Aorta (tissue), 5 donors: ENCODE measurements at regions not wholly inside any gene's neighbourhood (a gene's known extent, or its start where the extent isn't known, plus 50 kb on each side); places are given as distances from the start of the nearest gene placed in this dataset.

Experiments
- ATAC-seq: fragments of 200-7000 bp; cut with Tn5 transposase; one replicate; pipeline ENCODE4 v1.9.1; 2022; ENCODE audit warnings: moderate library complexity; ENCODE audit not compliant: low FRiP score
- DNase-seq, 2 donors: peaks; one replicate each; pipeline ENCODE4 v3.0.0-alpha.2; 2020
- H3K27ac ChIP-seq, 2 donors: one replicate each; pipeline ENCODE4 v1.5.1; 2013; ENCODE audit warnings: low read length in 2 of 2, mild to moderate bottlenecking in 2 of 2, moderate library complexity in 2 of 2, control low read depth in 1 of 2, inconsistent platforms in 1 of 2, low read depth in 1 of 2
- H3K27me3 ChIP-seq, 2 donors: one replicate each; pipeline ENCODE4 v1.6.1; 2013; ENCODE audit warnings: control low read depth in 1 of 2, low read length in 1 of 2, mild to moderate bottlenecking in 1 of 2, moderate library complexity in 1 of 2; ENCODE audit not compliant: insufficient read depth in 2 of 2, control insufficient read depth in 1 of 2
- H3K36me3 ChIP-seq, 2 donors: one replicate each; pipeline ENCODE4 v1.6.1; 2013; ENCODE audit warnings: control low read depth in 1 of 2, low read length in 1 of 2, mild to moderate bottlenecking in 1 of 2; ENCODE audit not compliant: insufficient read depth in 2 of 2, control insufficient read depth in 1 of 2
- H3K4me1 ChIP-seq, 2 donors: one replicate each; pipeline ENCODE4 v1.6.1; 2013; ENCODE audit warnings: low read length in 2 of 2, control low read depth in 1 of 2, mild to moderate bottlenecking in 1 of 2, moderate library complexity in 1 of 2; ENCODE audit not compliant: insufficient read depth in 2 of 2, control insufficient read depth in 1 of 2
- H3K4me3 ChIP-seq, 2 donors: one replicate each; pipeline ENCODE4 v1.5.1; 2013; ENCODE audit warnings: low read length in 2 of 2, control low read depth in 1 of 2, mild to moderate bottlenecking in 1 of 2
- H3K9me3 ChIP-seq: one replicate; pipeline ENCODE4 v1.6.1; 2013; ENCODE audit warnings: mild to moderate bottlenecking, low read length; ENCODE audit not compliant: control insufficient read depth
- WGBS, 2 donors: extraction: QIAGEN DNeasy Blood & Tissue Kit; methylation state at CpG; one replicate each; pipeline ENCODE4 v1.1.7; 2013; 5-methylcytosine and 5-hydroxymethylcytosine counted together
- intact Hi-C, 2 donors: fragments of 100-400 bp; cut with DNase I; formaldehyde crosslinking; loops; one replicate each; pipeline versions ENCODE4 v1.14.2 to v1.15.0; 2022
- donor health status: healthy with polysubstance abuse.
- donor health status: Bipolar disorder and iron deficiency.
- donor health status: DM: no; HTN: no; CAD: no.
- donor health status: DM: no; HTN: no; CAD: no.
- donor health status: DM: yes; HTN: yes; CAD: no.

DNA sequence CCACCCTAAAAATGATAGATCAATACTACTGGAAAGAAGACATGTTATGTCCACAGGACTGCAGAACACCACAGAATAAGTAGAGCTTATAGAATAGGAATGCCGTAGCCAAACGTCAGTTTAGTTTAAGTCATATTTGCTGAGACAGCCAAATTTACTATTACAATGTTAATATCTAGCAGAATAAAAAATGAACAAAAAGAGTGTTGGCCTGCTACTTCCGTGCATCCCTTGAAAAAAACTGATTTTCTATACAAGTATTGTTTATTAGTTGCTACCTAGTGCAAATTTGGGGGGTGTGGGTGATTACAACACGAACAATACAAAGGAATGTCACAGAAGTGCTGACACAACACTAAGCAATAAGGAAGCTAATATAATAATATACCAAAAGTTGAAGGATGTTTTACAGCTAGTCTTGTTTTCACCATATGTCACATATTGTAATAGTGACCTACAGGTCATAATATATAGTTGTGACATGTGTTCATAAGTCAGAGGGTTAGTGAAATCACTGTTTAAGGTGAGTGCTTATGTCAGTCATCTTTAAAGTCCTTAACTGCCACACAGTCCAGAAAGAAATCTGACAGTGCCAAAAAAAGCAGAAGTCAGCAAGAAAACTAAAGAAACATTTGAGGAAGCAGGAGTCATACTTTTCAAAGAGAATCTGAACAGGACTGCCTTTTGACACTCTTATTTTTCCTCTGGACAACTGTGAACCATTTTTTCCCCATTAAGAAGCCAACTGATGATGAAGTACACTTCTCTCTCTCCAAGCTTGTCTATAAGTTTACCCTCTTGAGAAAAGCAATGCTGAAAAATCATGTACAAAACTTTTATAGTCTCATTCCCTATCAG is 376.4 kb downstream of the ZEB2 start:
- intact Hi-C loops, result no loop called here
- H3K27ac ChIP-seq, result peak overlapping the region in 1 of 2 donors; percentile 57
- ATAC-seq, result no peak

DNA sequence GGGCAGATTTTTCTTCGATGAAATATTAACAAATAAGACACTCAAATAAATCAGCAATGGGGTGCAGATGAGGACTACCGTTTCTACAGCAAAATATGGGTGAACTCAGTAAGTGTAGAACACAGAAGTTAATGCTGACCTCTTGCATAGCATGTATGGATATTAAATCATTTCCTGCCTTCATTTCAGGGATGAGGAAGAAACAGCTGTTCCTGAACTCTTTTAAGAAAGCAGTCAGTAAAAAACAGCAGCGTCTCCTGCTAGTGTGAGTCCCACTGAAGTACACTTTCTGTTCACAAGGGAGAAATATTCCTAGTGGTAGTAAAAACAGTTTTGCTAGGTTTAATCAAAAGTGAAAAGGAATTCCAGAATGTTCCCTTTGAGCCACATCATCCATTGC is 379.0 kb downstream of the ZEB2 start:
- 92 to 93% methylated on average over 3 of the region's 3 CpGs for WGBS, 2 donors
- Histone ChIP-seq H3K9me3 (no peaks in the 10 kb centered on the region), H3K27ac (no peak overlapping the region), H3K4me1 (no peaks in the 10 kb centered on the region), H3K4me3 (no peak overlapping the region), H3K36me3 (peaks cover 0 to 5% of the 10 kb centered on the region in 2 donors), H3K27me3 (no peaks in the 10 kb centered on the region)
- intact Hi-C loops, result no loop called here
- DNase-seq (no peak), ATAC-seq (no peak)

More for the DNA sequence above, 376.4 kb downstream of the ZEB2 start:
- H3K4me1 ChIP-seq, result no peaks in the 10 kb centered on the region
- DNase-seq, result no peak
- no peaks in the 10 kb centered on the region for H3K9me3 ChIP-seq
- no peaks in the 10 kb centered on the region for H3K36me3 ChIP-seq
- H3K27me3 ChIP-seq, result no peaks in the 10 kb centered on the region
- 74 to 77% methylated on average over 4 of the region's 4 CpGs for WGBS, 2 donors
- no peak overlapping the region for H3K4me3 ChIP-seq

DNA sequence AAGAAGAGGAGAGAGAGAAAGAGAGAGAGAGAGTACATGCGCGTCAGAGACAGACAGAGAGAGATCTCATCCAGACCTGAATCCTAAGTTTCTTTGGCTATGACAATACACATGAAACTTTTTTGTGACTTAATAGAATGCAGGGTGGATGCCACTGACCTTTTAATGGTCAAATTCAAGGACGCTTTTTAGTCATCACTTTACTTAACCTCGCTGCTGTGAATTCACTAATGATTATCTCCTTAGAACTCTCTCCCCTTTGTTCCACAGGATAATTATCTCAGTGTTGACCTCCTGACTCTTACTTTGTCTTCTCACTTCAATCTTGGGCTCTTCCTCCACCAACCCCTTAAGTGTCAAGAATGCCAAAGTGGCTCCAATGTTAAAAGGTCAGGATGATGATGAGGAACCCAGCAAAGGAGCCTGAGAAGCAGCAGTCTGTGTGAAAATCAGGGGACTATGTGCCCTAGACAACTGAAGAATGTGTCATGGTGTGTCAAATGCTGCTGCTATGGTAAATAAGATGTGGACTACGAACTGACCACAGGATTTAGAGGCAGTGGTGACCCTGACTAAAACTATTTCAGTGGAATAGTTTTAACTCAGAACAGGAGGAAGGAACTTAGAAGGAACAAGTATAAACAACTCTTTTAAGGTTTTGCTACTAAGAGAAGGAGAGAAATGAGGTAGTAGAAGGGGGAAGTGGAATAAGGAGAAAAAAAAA is 382.1 kb downstream of the ZEB2 start:
- no peaks in the 10 kb centered on the region for H3K9me3 ChIP-seq
- intact Hi-C loops, result no loop called here
- peaks cover 2 to 5% of the 10 kb centered on the region in 2 donors for H3K36me3 ChIP-seq
- no peaks in the 10 kb centered on the region for H3K27me3 ChIP-seq
- no peaks in the 10 kb centered on the region for H3K4me1 ChIP-seq
- no peak overlapping the region for H3K4me3 ChIP-seq
- ATAC-seq, result no peak
- DNase-seq, result no peak
- WGBS, 2 donors, result 97 to 98% methylated on average over 5 of the region's 5 CpGs
- no peak overlapping the region for H3K27ac ChIP-seq

DNA sequence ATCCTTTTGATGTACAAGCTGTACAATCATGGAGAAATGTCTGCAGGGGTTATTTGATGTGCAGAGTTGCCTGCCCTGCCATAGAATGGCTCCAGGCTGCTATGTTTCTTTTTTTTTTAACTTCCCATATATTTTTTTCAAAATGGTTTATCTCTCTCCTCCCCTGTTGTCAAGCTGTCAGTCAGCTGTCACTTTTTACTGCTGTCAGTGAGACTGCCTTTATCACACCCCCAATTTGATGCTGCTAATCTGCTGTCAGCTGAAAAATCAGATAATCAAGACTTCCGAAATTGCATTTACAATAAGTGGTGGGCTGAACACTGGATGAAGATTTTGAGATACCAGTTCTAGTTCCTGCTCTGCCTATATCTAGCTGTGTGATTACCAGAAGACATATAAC is 382.6 kb downstream of the ZEB2 start:
- intact Hi-C loops, result no loop called here
- H3K27ac ChIP-seq, result no peak overlapping the region
- H3K36me3 ChIP-seq, result peaks cover 2 to 5% of the 10 kb centered on the region in 2 donors
- DNase-seq (no peak), ATAC-seq (no peak)
- no peaks in the 10 kb centered on the region for H3K9me3 ChIP-seq
- 96 to 97% methylated on average over 1 of the region's 1 CpG for WGBS, 2 donors
- no peak overlapping the region for H3K4me3 ChIP-seq
- H3K4me1 ChIP-seq, result no peaks in the 10 kb centered on the region
- H3K27me3 ChIP-seq, result no peaks in the 10 kb centered on the region

DNA sequence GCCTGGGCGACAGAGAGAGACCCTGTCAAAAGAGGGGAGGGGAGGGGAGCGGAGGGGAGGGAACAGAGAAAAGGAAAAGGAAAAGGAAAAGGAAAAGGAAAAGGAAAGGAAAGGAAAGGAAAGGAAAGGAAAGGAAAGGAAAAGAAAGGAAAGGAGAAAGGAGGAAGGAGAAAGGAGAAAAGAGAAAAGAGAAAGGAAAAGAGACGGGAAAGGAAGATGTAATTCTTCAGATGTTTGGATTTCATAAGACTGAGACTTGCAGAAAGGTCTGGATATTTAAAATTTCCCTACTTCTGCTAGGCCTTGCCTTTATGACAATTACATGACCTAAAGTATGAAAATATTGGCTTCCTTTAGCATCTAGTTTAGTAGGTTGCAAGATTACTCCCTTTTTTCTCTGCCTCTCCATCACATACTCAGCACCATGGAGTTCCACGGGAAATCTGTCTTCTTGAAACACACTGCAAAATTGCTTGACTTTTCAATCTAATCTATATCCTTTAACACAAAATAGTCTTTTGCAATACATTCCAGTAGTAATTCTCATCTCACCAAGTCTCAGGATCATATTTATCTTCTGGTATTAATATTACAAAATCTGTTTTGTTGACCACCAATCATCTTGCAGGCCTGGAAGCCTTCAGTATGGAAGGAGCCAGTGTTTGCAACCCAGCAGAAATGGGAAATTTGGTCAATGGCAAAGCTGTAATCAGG is 383.5 kb downstream of the ZEB2 start:
- ATAC-seq (no peak), DNase-seq (no peak)
- peaks cover 2 to 5% of the 10 kb centered on the region in 2 donors for H3K36me3 ChIP-seq
- no peak overlapping the region for H3K4me3 ChIP-seq
- H3K9me3 ChIP-seq, result no peaks in the 10 kb centered on the region
- intact Hi-C loops, result no loop called here
- H3K4me1 ChIP-seq, result no peaks in the 10 kb centered on the region
- no peak overlapping the region for H3K27ac ChIP-seq
- H3K27me3 ChIP-seq, result no peaks in the 10 kb centered on the region
- 96 to 97% methylated on average over 4 of the region's 4 CpGs for WGBS, 2 donors

DNA sequence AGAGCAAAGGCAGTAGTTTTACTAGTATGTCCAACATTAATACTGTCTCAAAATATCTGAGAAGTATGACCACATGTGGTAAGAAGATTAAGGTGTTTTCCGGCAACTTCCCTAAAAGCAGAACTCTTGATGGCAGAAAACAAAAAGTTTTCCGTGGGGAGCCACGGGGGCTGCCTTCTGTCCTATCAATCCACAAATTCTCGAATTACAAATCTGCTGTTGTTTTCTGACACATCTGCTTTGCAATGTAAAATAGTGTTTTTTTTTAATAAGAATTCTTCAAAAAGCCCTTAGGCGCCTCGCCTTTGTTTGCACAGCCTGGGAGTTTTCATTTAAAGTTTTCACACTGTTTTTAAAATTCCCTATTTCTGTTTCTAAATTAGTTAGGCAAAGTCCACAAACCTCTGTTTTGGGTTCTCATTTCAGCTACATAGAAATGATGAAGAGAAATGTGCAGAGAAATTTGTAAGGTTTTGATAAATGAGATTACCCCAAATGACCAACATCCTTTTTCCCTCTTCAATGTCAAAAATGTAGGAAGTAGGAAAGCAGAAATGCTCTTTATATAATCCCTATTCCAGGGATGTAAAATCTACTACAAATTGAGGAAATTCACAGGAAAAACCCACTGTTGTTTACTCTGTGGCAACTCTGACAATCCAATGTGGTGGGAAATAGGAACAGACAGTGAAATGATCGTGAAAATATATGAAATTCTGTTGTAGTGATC is 385.8 kb downstream of the ZEB2 start:
- DNase-seq (no peak), ATAC-seq (no peak)
- Histone ChIP-seq H3K9me3 (no peaks in the 10 kb centered on the region), H3K36me3 (peaks cover 2 to 5% of the 10 kb centered on the region in 2 donors), H3K4me3 (no peak overlapping the region), H3K27me3 (no peaks in the 10 kb centered on the region), H3K4me1 (no peaks in the 10 kb centered on the region), H3K27ac (no peak overlapping the region)
- 70 to 73% methylated on average over 7 of the region's 7 CpGs for WGBS, 2 donors
- intact Hi-C loops, result no loop called here

DNA sequence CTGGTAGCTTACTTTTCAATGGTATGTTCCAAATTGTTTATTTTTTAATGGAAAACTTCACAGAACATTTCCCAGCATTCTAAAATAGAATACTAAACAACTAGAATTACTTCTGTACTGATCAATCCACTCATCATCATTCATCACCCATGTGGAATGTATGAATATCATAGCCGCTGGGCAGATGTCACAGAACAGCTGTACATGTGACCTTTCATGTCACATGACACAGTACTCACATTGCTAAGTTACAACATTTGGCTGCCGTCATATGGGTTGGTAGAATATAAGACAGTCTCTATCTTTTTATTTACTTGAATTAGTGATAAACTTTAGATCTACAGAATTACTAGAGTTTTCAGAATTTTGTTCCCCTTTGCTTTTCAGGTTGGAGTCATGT is 387.6 kb downstream of the ZEB2 start:
- Histone ChIP-seq H3K27ac (no peak overlapping the region), H3K9me3 (no peaks in the 10 kb centered on the region), H3K4me3 (no peak overlapping the region), H3K36me3 (peaks cover 0 to 2% of the 10 kb centered on the region in 2 donors), H3K4me1 (no peaks in the 10 kb centered on the region), H3K27me3 (no peaks in the 10 kb centered on the region)
- DNase-seq (no peak), ATAC-seq (no peak)
- intact Hi-C loops, result no loop called here
- WGBS, 2 donors, result 97 to 98% methylated on average over 2 of the region's 2 CpGs

DNA sequence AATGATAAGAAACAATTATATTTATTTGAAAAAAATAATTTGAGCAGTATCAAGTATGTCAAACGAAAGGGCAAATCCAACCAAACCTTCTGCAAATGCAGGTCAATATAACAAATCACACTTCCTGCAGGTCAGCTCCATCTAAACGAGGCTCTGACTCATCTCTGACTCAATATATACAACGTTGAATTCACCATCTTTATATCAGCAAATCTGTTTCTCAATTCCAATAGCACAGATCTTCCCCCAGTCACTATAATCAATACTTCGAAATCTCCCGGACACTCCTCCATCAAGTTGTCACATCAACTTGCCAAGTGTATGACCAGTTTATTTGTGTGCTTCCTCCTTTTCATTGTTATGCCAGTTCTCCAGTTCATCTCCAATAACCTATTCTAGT is 388.9 kb downstream of the ZEB2 start:
- Histone ChIP-seq H3K4me3 (no peak overlapping the region), H3K27ac (no peak overlapping the region), H3K36me3 (peaks cover 0 to 2% of the 10 kb centered on the region in 2 donors), H3K4me1 (no peaks in the 10 kb centered on the region), H3K27me3 (no peaks in the 10 kb centered on the region), H3K9me3 (no peaks in the 10 kb centered on the region)
- no peak for ATAC-seq
- WGBS, 2 donors, result 92% methylated on average over 5 of the region's 5 CpGs
- no peak for DNase-seq
- intact Hi-C loops, result no loop called here
